HG02642 (cell line): ENCODE measurements at regions not wholly inside any gene's neighbourhood (a gene's known extent, or its start where the extent isn't known, plus 50 kb on each side); places are given as distances from the start of the nearest gene placed in this dataset.

ENCODE experiments used
- ATAC-seq: cut with Tn5 transposase; IDR thresholded peaks from one replicate; pipeline ENCODE4 v1.9.1; 2021; ENCODE audit warnings: mild to moderate bottlenecking; ENCODE audit not compliant: unreplicated experiment, poor library complexity

- no peak for ATAC-seq
Measured at GRCh38 chr11:26131406-26131805, 200.5 kb upstream of the ANO3 start.

- no peak for ATAC-seq
Measured at GRCh38 chr11:26134053-26134452, 197.9 kb upstream of the ANO3 start.

GRCh38 chr11:26134481-26135355 lies 197.2 kb upstream of the ANO3 start:
- peak; percentile 66 for ATAC-seq

GRCh38 chr11:26137651-26138050 lies 194.3 kb upstream of the ANO3 start:
- ATAC-seq: no peak

GRCh38 chr11:26142891-26143290 lies 189.0 kb upstream of the ANO3 start:
- no peak for ATAC-seq

- no peak for ATAC-seq
Measured at GRCh38 chr11:26143566-26144290, 188.2 kb upstream of the ANO3 start.

- no peak for ATAC-seq
Measured at GRCh38 chr11:26144291-26144690, 187.6 kb upstream of the ANO3 start.

- no peak for ATAC-seq
Measured at GRCh38 chr11:26144911-26145310, 187.0 kb upstream of the ANO3 start.

- no peak for ATAC-seq
Measured at GRCh38 chr11:26149585-26149984, 182.3 kb upstream of the ANO3 start.

- no peak for ATAC-seq
Measured at GRCh38 chr11:26150031-26150430, 181.9 kb upstream of the ANO3 start.

- no peak for ATAC-seq
Measured at GRCh38 chr11:26158251-26158650, 173.7 kb upstream of the ANO3 start.

GRCh38 chr11:26162291-26162690 lies 169.6 kb upstream of the ANO3 start:
- ATAC-seq: no peak

GRCh38 chr11:26186389-26186788 lies 145.5 kb upstream of the ANO3 start:
- ATAC-seq: no peak

- no peak for ATAC-seq
Measured at GRCh38 chr11:26187639-26188038, 144.3 kb upstream of the ANO3 start.

- no peak for ATAC-seq
Measured at GRCh38 chr11:26188554-26188953, 143.4 kb upstream of the ANO3 start.

- no peak for ATAC-seq
Measured at GRCh38 chr11:26191193-26191592, 140.7 kb upstream of the ANO3 start.

- ATAC-seq: no peak
Measured at GRCh38 chr11:26193694-26194365, 138.1 kb upstream of the ANO3 start.

- ATAC-seq: no peak
Measured at GRCh38 chr11:26194881-26195280, 137.0 kb upstream of the ANO3 start.

GRCh38 chr11:26198532-26199096 lies 133.3 kb upstream of the ANO3 start:
- no peak for ATAC-seq

- no peak for ATAC-seq
Measured at GRCh38 chr11:26199331-26200095, 132.4 kb upstream of the ANO3 start.
